Parathyroid adenoma (tissue), 2 donors: ENCODE measurements at regions not wholly inside any gene's neighbourhood (a gene's known extent, or its start where the extent isn't known, plus 50 kb on each side); places are given as distances from the start of the nearest gene placed in this dataset.

ENCODE experiments used
- H2AFZ ChIP-seq: fragments of 300-600 bp; sonication (generic); one replicate; pipeline ENCODE4 v1.7.0; 2017; ENCODE audit warnings: antibody characterized with exemption, mild to moderate bottlenecking
- H3K27ac ChIP-seq: fragments of 300-600 bp; sonication (generic); one replicate; pipeline ENCODE4 v1.7.0; 2017
- H3K27me3 ChIP-seq: fragments of 300-600 bp; sonication (generic); one replicate; pipeline ENCODE4 v1.7.0; 2017; ENCODE audit warnings: low read length; ENCODE audit not compliant: control insufficient read depth, insufficient read depth
- H3K36me3 ChIP-seq: fragments of 300-600 bp; sonication (generic); one replicate; pipeline ENCODE4 v1.7.0; 2017; ENCODE audit warnings: low read length; ENCODE audit not compliant: control insufficient read depth, insufficient read depth
- H3K4me1 ChIP-seq: fragments of 300-600 bp; sonication (generic); one replicate; pipeline ENCODE4 v1.7.0; 2017; ENCODE audit warnings: control low read depth
- H3K4me2 ChIP-seq: fragments of 300-600 bp; sonication (generic); one replicate; pipeline ENCODE4 v1.7.0; 2017; ENCODE audit warnings: low read length
- H3K4me3 ChIP-seq: fragments of 300-600 bp; sonication (generic); one replicate; pipeline ENCODE4 v1.7.0; 2017; ENCODE audit warnings: low read depth, low read length
- H3K79me2 ChIP-seq: fragments of 300-600 bp; sonication (generic); one replicate; pipeline ENCODE4 v1.7.0; 2017; ENCODE audit warnings: control low read depth
- H3K9ac ChIP-seq: fragments of 300-600 bp; sonication (generic); one replicate; pipeline ENCODE4 v1.7.0; 2017; ENCODE audit warnings: mild to moderate bottlenecking
- H3K9me3 ChIP-seq: fragments of 300-600 bp; sonication (generic); one replicate; pipeline ENCODE4 v1.7.0; 2017; ENCODE audit warnings: low read length; ENCODE audit not compliant: control insufficient read depth
- TF ChIP-seq, protein P1 (sequence below): fragments of 300-600 bp; sonication (generic); IDR thresholded peaks from one replicate; pipeline ENCODE4 v1.7.0; 2017; ENCODE audit warnings: antibody characterized with exemption, mild to moderate bottlenecking
- donor health status: primary hyperparathyroidism.

DNA sequence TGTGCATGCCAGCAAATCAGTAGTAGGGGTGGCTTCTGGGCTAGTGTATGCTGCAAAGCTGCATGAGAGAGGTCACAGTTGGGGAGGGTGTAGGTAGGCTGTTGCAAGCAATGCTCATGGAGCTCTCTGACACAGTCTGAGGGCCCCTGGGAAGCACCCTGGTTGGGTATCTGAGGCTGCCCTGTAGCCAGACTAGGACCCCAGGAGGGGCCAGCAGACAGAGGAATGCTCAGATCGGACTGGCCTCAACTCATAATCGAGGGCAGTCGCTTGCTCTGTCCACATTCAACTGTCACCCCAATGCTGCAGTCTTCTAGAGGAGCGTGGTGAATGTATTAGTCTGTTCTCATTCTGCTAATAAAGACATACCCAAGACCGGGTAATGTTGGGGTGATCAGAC is 204.0 kb upstream of the ALG10 start:
- Histone ChIP-seq H3K79me2 (no peaks in the 10 kb centered on the region), H3K36me3 (no peaks in the 10 kb centered on the region), H3K4me1 (no peaks in the 10 kb centered on the region), H3K4me2 (no peak overlapping the region), H3K27ac (no peak overlapping the region), H3K9ac (no peak overlapping the region), H2AFZ (no peak overlapping the region), H3K4me3 (no peak overlapping the region), H3K9me3 (no peaks in the 10 kb centered on the region), H3K27me3 (no peaks in the 10 kb centered on the region)
- TF ChIP-seq, protein P1, sequence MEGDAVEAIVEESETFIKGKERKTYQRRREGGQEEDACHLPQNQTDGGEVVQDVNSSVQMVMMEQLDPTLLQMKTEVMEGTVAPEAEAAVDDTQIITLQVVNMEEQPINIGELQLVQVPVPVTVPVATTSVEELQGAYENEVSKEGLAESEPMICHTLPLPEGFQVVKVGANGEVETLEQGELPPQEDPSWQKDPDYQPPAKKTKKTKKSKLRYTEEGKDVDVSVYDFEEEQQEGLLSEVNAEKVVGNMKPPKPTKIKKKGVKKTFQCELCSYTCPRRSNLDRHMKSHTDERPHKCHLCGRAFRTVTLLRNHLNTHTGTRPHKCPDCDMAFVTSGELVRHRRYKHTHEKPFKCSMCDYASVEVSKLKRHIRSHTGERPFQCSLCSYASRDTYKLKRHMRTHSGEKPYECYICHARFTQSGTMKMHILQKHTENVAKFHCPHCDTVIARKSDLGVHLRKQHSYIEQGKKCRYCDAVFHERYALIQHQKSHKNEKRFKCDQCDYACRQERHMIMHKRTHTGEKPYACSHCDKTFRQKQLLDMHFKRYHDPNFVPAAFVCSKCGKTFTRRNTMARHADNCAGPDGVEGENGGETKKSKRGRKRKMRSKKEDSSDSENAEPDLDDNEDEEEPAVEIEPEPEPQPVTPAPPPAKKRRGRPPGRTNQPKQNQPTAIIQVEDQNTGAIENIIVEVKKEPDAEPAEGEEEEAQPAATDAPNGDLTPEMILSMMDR: no peak

DNA sequence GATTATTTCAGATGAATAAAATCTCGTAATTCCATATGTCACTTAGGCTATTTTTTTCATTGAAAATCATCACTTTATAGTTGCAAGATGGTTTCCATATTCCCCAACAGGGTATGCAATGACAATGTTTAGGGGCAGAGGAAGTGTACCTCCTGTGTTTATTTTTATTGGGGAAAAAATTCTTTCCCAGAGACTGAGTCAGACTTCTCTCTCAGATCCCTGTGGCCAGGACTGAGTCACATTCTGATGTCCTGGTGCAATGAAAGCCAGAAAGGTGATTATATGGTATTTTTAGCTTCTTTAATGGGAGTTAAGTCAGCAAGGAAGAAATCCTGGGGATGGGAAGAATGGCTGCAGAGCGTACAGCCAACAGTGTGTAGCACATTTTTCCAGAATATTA is 196.9 kb upstream of the ALG10 start:
- Histone ChIP-seq H3K9ac (no peak overlapping the region), H3K4me2 (no peak overlapping the region), H3K36me3 (no peaks in the 10 kb centered on the region), H3K79me2 (no peaks in the 10 kb centered on the region), H3K27ac (no peak overlapping the region), H3K4me3 (no peak overlapping the region), H2AFZ (no peak overlapping the region), H3K9me3 (no peaks in the 10 kb centered on the region), H3K27me3 (no peaks in the 10 kb centered on the region), H3K4me1 (no peaks in the 10 kb centered on the region)
- TF ChIP-seq, protein P1: no peak

DNA sequence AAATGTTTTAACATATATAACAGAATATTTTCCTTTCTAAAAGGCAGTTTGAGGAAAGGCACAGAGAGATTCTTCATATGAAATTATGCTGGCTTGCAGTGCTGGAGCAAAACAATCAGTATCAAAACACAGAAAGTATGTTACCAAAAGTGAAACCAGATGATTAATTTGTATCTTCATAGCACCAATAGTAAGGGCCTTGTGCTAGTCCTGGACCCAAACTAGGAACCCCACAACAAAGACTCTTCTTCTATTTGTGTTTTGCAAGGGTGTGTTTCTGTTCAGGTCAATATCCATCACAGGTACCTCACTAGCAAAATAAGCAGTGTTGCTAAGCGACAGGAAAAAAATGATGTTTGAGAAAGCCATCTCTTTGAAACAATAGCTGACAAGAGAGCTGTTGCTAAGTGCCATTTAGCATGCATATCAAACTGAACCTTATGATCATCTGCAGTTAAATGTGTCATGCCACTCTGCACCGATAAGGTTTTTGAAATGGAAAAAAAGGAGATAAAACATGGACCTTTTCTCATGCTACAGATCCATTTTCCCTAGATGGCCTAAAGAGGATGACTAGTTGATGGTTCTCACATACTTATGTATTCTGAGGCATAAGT is 196.2 kb upstream of the ALG10 start:
- no peak overlapping the region for H2AFZ ChIP-seq
- no peaks in the 10 kb centered on the region for H3K79me2 ChIP-seq
- H3K27ac ChIP-seq: no peak overlapping the region
- no peaks in the 10 kb centered on the region for H3K9me3 ChIP-seq
- TF ChIP-seq, protein P1: no peak
- H3K36me3 ChIP-seq: no peaks in the 10 kb centered on the region
- no peaks in the 10 kb centered on the region for H3K4me1 ChIP-seq
- H3K4me3 ChIP-seq: no peak overlapping the region
- H3K27me3 ChIP-seq: no peaks in the 10 kb centered on the region
- no peak overlapping the region for H3K4me2 ChIP-seq
- H3K9ac ChIP-seq: no peak overlapping the region

DNA sequence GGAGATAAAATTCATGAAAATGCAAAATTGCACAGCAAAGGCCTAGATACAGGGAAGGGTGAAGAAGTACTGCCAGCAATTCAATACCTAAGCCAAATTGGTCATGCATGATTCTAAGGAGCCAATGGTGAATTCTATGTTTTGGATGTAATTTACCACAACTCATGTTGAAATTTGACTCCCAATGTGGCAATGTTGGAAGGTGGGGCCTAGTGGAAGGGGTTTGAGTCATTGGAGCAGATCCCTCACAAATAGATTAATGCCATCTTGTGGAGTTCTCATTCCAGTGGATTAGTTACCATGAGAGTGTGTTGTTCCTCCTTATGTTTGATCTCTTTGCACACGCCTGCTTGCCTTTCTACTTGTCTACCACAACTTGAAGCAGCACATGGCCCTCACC is 194.0 kb upstream of the ALG10 start:
- Histone ChIP-seq H2AFZ (no peak overlapping the region), H3K79me2 (no peaks in the 10 kb centered on the region), H3K4me3 (no peak overlapping the region), H3K36me3 (no peaks in the 10 kb centered on the region), H3K4me2 (no peak overlapping the region), H3K4me1 (no peaks in the 10 kb centered on the region), H3K27me3 (no peaks in the 10 kb centered on the region), H3K9ac (no peak overlapping the region), H3K27ac (no peak overlapping the region), H3K9me3 (no peaks in the 10 kb centered on the region)
- TF ChIP-seq, protein P1: no peak

DNA sequence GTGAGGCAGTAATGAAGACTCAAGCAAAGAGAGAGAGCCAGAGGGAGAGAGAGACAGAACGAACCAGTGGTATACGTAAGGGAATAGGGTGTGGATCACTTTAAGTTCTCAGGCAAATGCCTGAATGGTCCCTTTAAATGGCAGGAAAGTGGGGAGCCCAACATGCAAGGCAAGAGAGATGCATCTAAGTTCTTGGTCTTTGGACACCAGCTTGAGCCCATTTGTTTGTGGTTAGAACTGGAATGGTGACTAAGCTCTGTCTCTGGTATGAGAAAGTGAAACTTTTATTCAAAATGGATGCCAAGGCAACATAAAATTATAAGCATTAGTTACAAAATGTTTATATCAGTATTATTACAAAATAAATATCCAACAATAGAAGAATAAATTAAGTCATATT is 192.2 kb upstream of the ALG10 start:
- H3K27ac ChIP-seq: no peak overlapping the region
- no peaks in the 10 kb centered on the region for H3K79me2 ChIP-seq
- H3K9ac ChIP-seq: no peak overlapping the region
- H3K36me3 ChIP-seq: no peaks in the 10 kb centered on the region
- H3K27me3 ChIP-seq: no peaks in the 10 kb centered on the region
- no peak overlapping the region for H2AFZ ChIP-seq
- no peak overlapping the region for H3K4me3 ChIP-seq
- no peaks in the 10 kb centered on the region for H3K9me3 ChIP-seq
- no peaks in the 10 kb centered on the region for H3K4me1 ChIP-seq
- TF ChIP-seq, protein P1: no peak
- no peak overlapping the region for H3K4me2 ChIP-seq
